IPS-11a (cell line): ENCODE measurements at regions not wholly inside any gene's neighbourhood (a gene's known extent, or its start where the extent isn't known, plus 50 kb on each side); places are given as distances from the start of the nearest gene placed in this dataset.

Experiments
- H3K4me3 ChIP-seq: one replicate; pipeline ENCODE4 v1.5.1; 2013; ENCODE audit warnings: low read depth, low read length, control low read depth

- H3K4me3 ChIP-seq: no peak overlapping the region
Observed at GRCh38 chr2:36060133-36060532, 295.4 kb upstream of the CRIM1 start.

GRCh38 chr2:36059691-36060090 lies 295.9 kb upstream of the CRIM1 start:
- no peak overlapping the region for H3K4me3 ChIP-seq

GRCh38 chr2:36058953-36059352 lies 296.6 kb upstream of the CRIM1 start:
- no peak overlapping the region for H3K4me3 ChIP-seq

- no peak overlapping the region for H3K4me3 ChIP-seq
Observed at GRCh38 chr2:36058076-36058475, 297.5 kb upstream of the CRIM1 start.

- no peak overlapping the region for H3K4me3 ChIP-seq
Observed at GRCh38 chr2:36052819-36053218, 302.8 kb upstream of the CRIM1 start.

GRCh38 chr2:36044411-36044810 lies 311.2 kb upstream of the CRIM1 start:
- H3K4me3 ChIP-seq: no peak overlapping the region

GRCh38 chr2:36035137-36035536 lies 320.4 kb upstream of the CRIM1 start:
- H3K4me3 ChIP-seq: no peak overlapping the region

- no peak overlapping the region for H3K4me3 ChIP-seq
Observed at GRCh38 chr2:36032046-36032445, 323.5 kb upstream of the CRIM1 start.

- H3K4me3 ChIP-seq: no peak overlapping the region
Observed at GRCh38 chr2:36031471-36031870, 324.1 kb upstream of the CRIM1 start.

- H3K4me3 ChIP-seq: no peak overlapping the region
Observed at GRCh38 chr2:36027616-36028015, 328.0 kb upstream of the CRIM1 start.

GRCh38 chr2:36013064-36013463 lies 342.5 kb upstream of the CRIM1 start:
- H3K4me3 ChIP-seq: no peak overlapping the region

GRCh38 chr2:36006444-36006843 lies 349.1 kb upstream of the CRIM1 start:
- no peak overlapping the region for H3K4me3 ChIP-seq

GRCh38 chr2:36002941-36003340 lies 352.6 kb upstream of the CRIM1 start:
- no peak overlapping the region for H3K4me3 ChIP-seq

- H3K4me3 ChIP-seq: no peak overlapping the region
Observed at GRCh38 chr2:35997488-35997887, 358.1 kb upstream of the CRIM1 start.

GRCh38 chr2:35989503-35989902 lies 366.1 kb upstream of the CRIM1 start:
- no peak overlapping the region for H3K4me3 ChIP-seq

GRCh38 chr2:35989040-35989439 lies 366.5 kb upstream of the CRIM1 start:
- no peak overlapping the region for H3K4me3 ChIP-seq

- no peak overlapping the region for H3K4me3 ChIP-seq
Observed at GRCh38 chr2:35986871-35987270, 368.7 kb upstream of the CRIM1 start.

- H3K4me3 ChIP-seq: no peak overlapping the region
Observed at GRCh38 chr2:35978218-35978617, 377.4 kb upstream of the CRIM1 start.

GRCh38 chr2:35976611-35977010 lies 379.0 kb upstream of the CRIM1 start:
- H3K4me3 ChIP-seq: no peak overlapping the region

GRCh38 chr2:35973737-35974132 lies 381.8 kb upstream of the CRIM1 start:
- H3K4me3 ChIP-seq: no peak overlapping the region

GRCh38 chr2:35973132-35973736 lies 382.3 kb upstream of the CRIM1 start:
- no peak overlapping the region for H3K4me3 ChIP-seq

- H3K4me3 ChIP-seq: no peak overlapping the region
Observed at GRCh38 chr2:35963824-35964223, 391.8 kb upstream of the CRIM1 start.

- H3K4me3 ChIP-seq: no peak overlapping the region
Observed at GRCh38 chr2:35963357-35963756, 392.2 kb upstream of the CRIM1 start.
